GM23338 (cell line): ENCODE measurements at regions not wholly inside any gene's neighbourhood (a gene's known extent, or its start where the extent isn't known, plus 50 kb on each side); places are given as distances from the start of the nearest gene placed in this dataset.

Source experiments
- ATAC-seq: fragments of 200-7000 bp; cut with Tn5 transposase; 3 replicates; pipeline ENCODE4 v1.9.1; 2020
- DNase-seq: peaks from one replicate; pipeline ENCODE4 v3.0.0-alpha.2; 2015; ENCODE audit warnings: low spot score
- H2AFZ ChIP-seq: fragments of 200-600 bp; sonication (generic); 2 replicates; pipeline ENCODE4 v1.8.0; 2016; ENCODE audit warnings: antibody characterized with exemption, mild to moderate bottlenecking, moderate library complexity
- H3F3A ChIP-seq: fragments of 200-600 bp; sonication (generic); replicated peaks from 2 replicates; pipeline ENCODE4 v1.8.0; 2017; ENCODE audit warnings: antibody characterized with exemption, mixed run types, low read depth
- H3K27ac ChIP-seq: fragments of 200-600 bp; sonication (generic); 2 replicates; pipeline ENCODE4 v1.6.1; 2016; ENCODE audit warnings: low read depth
- H3K27me3 ChIP-seq: fragments of 200-600 bp; sonication (generic); 2 replicates; pipeline ENCODE4 v1.8.0; 2016; ENCODE audit warnings: mild to moderate bottlenecking, mixed run types, moderate library complexity; ENCODE audit not compliant: insufficient read depth
- H3K36me3 ChIP-seq: fragments of 200-600 bp; sonication (generic); 2 replicates; pipeline ENCODE4 v1.8.0; 2016; ENCODE audit warnings: mild to moderate bottlenecking; ENCODE audit not compliant: insufficient read depth
- H3K4me1 ChIP-seq: fragments of 200-600 bp; sonication (generic); 2 replicates; pipeline ENCODE4 v1.8.0; 2016; ENCODE audit warnings: mild to moderate bottlenecking, moderate library complexity; ENCODE audit not compliant: insufficient read depth
- H3K4me2 ChIP-seq: fragments of 200-600 bp; sonication (generic); 2 replicates; pipeline ENCODE4 v1.7.1; 2017; ENCODE audit warnings: mixed run types
- H3K4me3 ChIP-seq: fragments of 200-600 bp; sonication (generic); 2 replicates; pipeline ENCODE4 v1.6.1; 2016; ENCODE audit warnings: mixed run types
- H3K79me2 ChIP-seq: fragments of 200-600 bp; sonication (generic); replicated peaks from 2 replicates; pipeline ENCODE4 v1.8.0; 2017; ENCODE audit warnings: mild to moderate bottlenecking; ENCODE audit not compliant: insufficient read depth
- H3K9me2 ChIP-seq: fragments of 200-600 bp; sonication (generic); 2 replicates; pipeline ENCODE4 v1.8.0; 2017; ENCODE audit not compliant: insufficient read depth
- H4K20me1 ChIP-seq: fragments of 200-600 bp; sonication (generic); replicated peaks from 2 replicates; pipeline ENCODE4 v1.8.0; 2017; ENCODE audit warnings: mild to moderate bottlenecking; ENCODE audit not compliant: insufficient read depth
- H3K27ac Mint-ChIP-seq: 2 replicates; pipeline ENCODE4 v1.8.0; 2020; ENCODE audit warnings: inconsistent platforms, mild to moderate bottlenecking, moderate library complexity, mixed read lengths
- H3K27me3 Mint-ChIP-seq: 3 replicates; pipeline ENCODE4 v1.8.0; 2022; ENCODE audit warnings: low read depth, mild to moderate bottlenecking, moderate library complexity, mixed read lengths, inconsistent platforms; ENCODE audit not compliant: insufficient read depth, poor library complexity
- H3K36me3 Mint-ChIP-seq: 3 replicates; pipeline ENCODE4 v1.8.0; 2021; ENCODE audit warnings: low read depth, mild to moderate bottlenecking, inconsistent platforms, moderate library complexity, mixed read lengths
- H3K4me1 Mint-ChIP-seq: 3 replicates; pipeline ENCODE4 v1.8.0; 2020; ENCODE audit warnings: mild to moderate bottlenecking, inconsistent platforms, mixed read lengths
- H3K4me3 Mint-ChIP-seq: 3 replicates; pipeline ENCODE4 v1.8.0; 2021; ENCODE audit warnings: moderate library complexity, mild to moderate bottlenecking, inconsistent platforms, mixed read lengths
- H3K9me3 Mint-ChIP-seq: 3 replicates; pipeline ENCODE4 v1.8.0; 2020; ENCODE audit warnings: moderate library complexity, mild to moderate bottlenecking, inconsistent platforms, mixed read lengths
- CREB1 ChIP-seq: fragments of 250-450 bp; sonication (Bioruptor Pico); IDR thresholded peaks from 2 replicates; pipeline ENCODE4 v1.5.0; 2020; ENCODE audit warnings: low read depth, mild to moderate bottlenecking, moderate library complexity
- EZH2 ChIP-seq: fragments of 200-600 bp; sonication (generic); IDR thresholded peaks from one replicate; pipeline ENCODE4 v1.8.0; 2017; ENCODE audit warnings: antibody characterized with exemption, mild to moderate bottlenecking, low read depth; ENCODE audit not compliant: unreplicated experiment
- EZH2phosphoT487 ChIP-seq: fragments of 200-600 bp; sonication (generic); IDR thresholded peaks from one replicate; pipeline ENCODE4 v1.8.1; 2018; ENCODE audit warnings: antibody characterized with exemption; ENCODE audit not compliant: unreplicated experiment
- NANOG ChIP-seq: IDR thresholded peaks from 2 replicates; pipeline ENCODE4 v1.6.1; 2016; ENCODE audit warnings: antibody characterized with exemption, borderline replicate concordance
- POLR2AphosphoS5 ChIP-seq: IDR thresholded peaks from 2 replicates; pipeline ENCODE4 v1.6.1; 2016; ENCODE audit warnings: antibody characterized with exemption, low read depth
- STAT1 ChIP-seq: IDR thresholded peaks from one replicate; pipeline ENCODE4 v1.6.1; 2016; ENCODE audit warnings: antibody characterized with exemption; ENCODE audit not compliant: unreplicated experiment
- ZNF114 ChIP-seq: fragments of 250-450 bp; sonication (Bioruptor Pico); IDR thresholded peaks from 2 replicates; pipeline ENCODE4 v1.5.0; 2020; ENCODE audit warnings: mild to moderate bottlenecking, moderate library complexity
- ZNF331 ChIP-seq: fragments of 250-450 bp; sonication (Bioruptor Pico); IDR thresholded peaks from 2 replicates; pipeline ENCODE4 v1.5.0; 2020; ENCODE audit warnings: low read depth, mild to moderate bottlenecking, moderate library complexity
- TF ChIP-seq, protein P1 (sequence below): IDR thresholded peaks from 2 replicates; pipeline ENCODE4 v1.6.1; 2016; ENCODE audit warnings: antibody characterized with exemption
- TF ChIP-seq, protein P2 (sequence below), 2 experiments: fragments of 200-600 bp in 1 of 2; sonication (generic) in 1 of 2; conservative IDR thresholded peaks; 2 replicates each; pipeline versions ENCODE4 v1.5.1 to v1.6.1; 2016 to 2017; ENCODE audit warnings: antibody characterized with exemption in 2 of 2, low read depth in 2 of 2, mild to moderate bottlenecking in 2 of 2, moderate library complexity in 1 of 2
- TF ChIP-seq, protein P3 (sequence below): IDR thresholded peaks from one replicate; pipeline ENCODE4 v1.6.1; 2018; ENCODE audit warnings: antibody characterized with exemption; ENCODE audit not compliant: unreplicated experiment

DNA sequence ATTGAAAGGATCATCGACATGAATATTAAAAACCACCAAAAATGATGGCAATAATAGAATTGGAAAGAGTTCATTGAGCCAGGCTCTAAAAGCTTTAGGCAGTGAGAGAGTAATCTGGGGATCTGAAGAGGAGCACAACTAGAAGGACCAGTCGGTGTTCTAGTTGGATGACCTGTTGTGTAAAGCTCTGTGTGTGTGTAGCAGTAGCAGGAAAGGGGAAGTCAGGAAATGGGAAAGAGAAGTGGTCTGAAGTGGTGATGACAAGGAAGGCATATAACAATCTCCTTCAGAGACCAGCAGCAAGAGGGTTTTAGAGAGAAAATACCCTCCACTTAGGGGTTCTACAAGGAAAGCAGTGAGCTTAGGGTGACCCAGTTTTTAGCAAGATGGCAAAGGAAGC lies 539.2 kb downstream of the HTR7 start:
- Mint-ChIP-seq H3K27ac (peak overlapping the region; percentile 41; the same call in 1 of the 2 replicates), H3K27me3 (peaks cover 2% of the 10 kb centered on the region), H3K4me3 (no peak overlapping the region), H3K4me1 (peaks cover 27% of the 10 kb centered on the region), H3K9me3 (no peaks in the 10 kb centered on the region), H3K36me3 (no peaks in the 10 kb centered on the region)
- Histone ChIP-seq H3K27me3 (no peaks in the 10 kb centered on the region), H3F3A (no peaks in the 10 kb centered on the region), H3K4me2 (no peak overlapping the region), H3K79me2 (no peaks in the 10 kb centered on the region), H3K4me3 (no peak overlapping the region), H3K36me3 (no peaks in the 10 kb centered on the region), H3K9me2 (no peaks in the 10 kb centered on the region; the same call in 1 of the 2 replicates), H2AFZ (no peak overlapping the region; the same call in 1 of the 2 replicates), H3K27ac (no peak overlapping the region), H4K20me1 (no peaks in the 10 kb centered on the region), H3K4me1 (0 out of 2 replicates have a peak, but pooled peaks cover 7% of the 10 kb centered on the region)
- TF ChIP-seq ZNF114 (CRISPR knock-in tag): no peak
- DNase-seq (no peak), ATAC-seq (no peak)

DNA sequence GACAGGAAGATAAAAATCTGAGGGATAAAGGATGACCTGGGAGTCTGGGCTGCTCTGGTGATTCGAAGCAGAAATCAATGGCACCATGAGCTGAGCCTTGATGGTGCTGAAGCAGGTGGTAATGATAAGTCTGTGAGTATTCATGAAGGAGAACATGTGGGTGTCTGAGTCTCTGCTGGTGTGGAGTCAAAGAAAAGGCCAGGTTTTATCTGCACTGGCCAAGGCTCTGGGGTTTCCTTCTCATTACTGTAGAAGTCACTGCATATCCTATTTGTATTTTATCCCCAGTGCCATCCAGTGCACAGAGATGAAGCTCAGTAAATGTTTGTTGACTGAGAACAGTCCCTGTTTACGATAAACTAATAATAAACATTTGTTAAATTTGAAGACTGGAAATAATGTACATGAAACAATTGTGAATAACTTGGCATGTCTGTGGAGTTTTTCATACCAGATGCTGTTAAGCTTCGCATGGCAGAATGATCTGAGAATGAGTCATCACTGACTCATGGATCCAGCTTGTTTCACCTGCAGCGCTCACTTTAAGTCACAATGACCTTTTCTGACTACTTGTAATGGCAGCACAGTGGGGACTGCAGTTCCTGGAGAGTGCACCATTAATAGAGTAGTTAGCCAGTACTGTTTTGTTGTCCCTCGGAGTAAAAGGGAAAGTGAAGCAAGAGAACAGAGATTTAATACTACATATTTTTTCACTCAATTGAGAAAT lies 538.5 kb downstream of the HTR7 start:
- peaks cover 27% of the 10 kb centered on the region for H3K4me1 Mint-ChIP-seq
- ATAC-seq: peak; percentile 98
- TF ChIP-seq, protein P1, sequence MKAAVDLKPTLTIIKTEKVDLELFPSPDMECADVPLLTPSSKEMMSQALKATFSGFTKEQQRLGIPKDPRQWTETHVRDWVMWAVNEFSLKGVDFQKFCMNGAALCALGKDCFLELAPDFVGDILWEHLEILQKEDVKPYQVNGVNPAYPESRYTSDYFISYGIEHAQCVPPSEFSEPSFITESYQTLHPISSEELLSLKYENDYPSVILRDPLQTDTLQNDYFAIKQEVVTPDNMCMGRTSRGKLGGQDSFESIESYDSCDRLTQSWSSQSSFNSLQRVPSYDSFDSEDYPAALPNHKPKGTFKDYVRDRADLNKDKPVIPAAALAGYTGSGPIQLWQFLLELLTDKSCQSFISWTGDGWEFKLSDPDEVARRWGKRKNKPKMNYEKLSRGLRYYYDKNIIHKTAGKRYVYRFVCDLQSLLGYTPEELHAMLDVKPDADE: no peak
- no peak for TF ChIP-seq STAT1
- TF ChIP-seq CREB1: peak; percentile 75
- TF ChIP-seq ZNF114 (CRISPR knock-in tag): 0 out of 2 replicates have a peak, but pooled peaks have one; percentile 47
- TF ChIP-seq, protein P2, sequence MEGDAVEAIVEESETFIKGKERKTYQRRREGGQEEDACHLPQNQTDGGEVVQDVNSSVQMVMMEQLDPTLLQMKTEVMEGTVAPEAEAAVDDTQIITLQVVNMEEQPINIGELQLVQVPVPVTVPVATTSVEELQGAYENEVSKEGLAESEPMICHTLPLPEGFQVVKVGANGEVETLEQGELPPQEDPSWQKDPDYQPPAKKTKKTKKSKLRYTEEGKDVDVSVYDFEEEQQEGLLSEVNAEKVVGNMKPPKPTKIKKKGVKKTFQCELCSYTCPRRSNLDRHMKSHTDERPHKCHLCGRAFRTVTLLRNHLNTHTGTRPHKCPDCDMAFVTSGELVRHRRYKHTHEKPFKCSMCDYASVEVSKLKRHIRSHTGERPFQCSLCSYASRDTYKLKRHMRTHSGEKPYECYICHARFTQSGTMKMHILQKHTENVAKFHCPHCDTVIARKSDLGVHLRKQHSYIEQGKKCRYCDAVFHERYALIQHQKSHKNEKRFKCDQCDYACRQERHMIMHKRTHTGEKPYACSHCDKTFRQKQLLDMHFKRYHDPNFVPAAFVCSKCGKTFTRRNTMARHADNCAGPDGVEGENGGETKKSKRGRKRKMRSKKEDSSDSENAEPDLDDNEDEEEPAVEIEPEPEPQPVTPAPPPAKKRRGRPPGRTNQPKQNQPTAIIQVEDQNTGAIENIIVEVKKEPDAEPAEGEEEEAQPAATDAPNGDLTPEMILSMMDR (conservative IDR thresholded peaks at IDR 0.05; ENCODE audit: low read depth in 2 of 2): no peak
- no peak for TF ChIP-seq EZH2
- TF ChIP-seq ZNF331 (CRISPR knock-in tag): no peak
- TF ChIP-seq, protein P3, sequence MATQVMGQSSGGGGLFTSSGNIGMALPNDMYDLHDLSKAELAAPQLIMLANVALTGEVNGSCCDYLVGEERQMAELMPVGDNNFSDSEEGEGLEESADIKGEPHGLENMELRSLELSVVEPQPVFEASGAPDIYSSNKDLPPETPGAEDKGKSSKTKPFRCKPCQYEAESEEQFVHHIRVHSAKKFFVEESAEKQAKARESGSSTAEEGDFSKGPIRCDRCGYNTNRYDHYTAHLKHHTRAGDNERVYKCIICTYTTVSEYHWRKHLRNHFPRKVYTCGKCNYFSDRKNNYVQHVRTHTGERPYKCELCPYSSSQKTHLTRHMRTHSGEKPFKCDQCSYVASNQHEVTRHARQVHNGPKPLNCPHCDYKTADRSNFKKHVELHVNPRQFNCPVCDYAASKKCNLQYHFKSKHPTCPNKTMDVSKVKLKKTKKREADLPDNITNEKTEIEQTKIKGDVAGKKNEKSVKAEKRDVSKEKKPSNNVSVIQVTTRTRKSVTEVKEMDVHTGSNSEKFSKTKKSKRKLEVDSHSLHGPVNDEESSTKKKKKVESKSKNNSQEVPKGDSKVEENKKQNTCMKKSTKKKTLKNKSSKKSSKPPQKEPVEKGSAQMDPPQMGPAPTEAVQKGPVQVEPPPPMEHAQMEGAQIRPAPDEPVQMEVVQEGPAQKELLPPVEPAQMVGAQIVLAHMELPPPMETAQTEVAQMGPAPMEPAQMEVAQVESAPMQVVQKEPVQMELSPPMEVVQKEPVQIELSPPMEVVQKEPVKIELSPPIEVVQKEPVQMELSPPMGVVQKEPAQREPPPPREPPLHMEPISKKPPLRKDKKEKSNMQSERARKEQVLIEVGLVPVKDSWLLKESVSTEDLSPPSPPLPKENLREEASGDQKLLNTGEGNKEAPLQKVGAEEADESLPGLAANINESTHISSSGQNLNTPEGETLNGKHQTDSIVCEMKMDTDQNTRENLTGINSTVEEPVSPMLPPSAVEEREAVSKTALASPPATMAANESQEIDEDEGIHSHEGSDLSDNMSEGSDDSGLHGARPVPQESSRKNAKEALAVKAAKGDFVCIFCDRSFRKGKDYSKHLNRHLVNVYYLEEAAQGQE: no peak
- no peak for TF ChIP-seq EZH2phosphoT487
- TF ChIP-seq POLR2AphosphoS5: no peak
- no peak for TF ChIP-seq NANOG

More for the DNA sequence above, 538.5 kb downstream of the HTR7 start:
- no peak overlapping the region for H3K4me3 Mint-ChIP-seq
- no peaks in the 10 kb centered on the region for H3K27me3 ChIP-seq
- no peaks in the 10 kb centered on the region for H3K79me2 ChIP-seq
- peaks cover 2% of the 10 kb centered on the region for H3K27me3 Mint-ChIP-seq
- no peaks in the 10 kb centered on the region for H3F3A ChIP-seq
- no peaks in the 10 kb centered on the region for H3K36me3 ChIP-seq
- no peaks in the 10 kb centered on the region; the same call in 1 of the 2 replicates for H3K9me2 ChIP-seq
- 0 out of 2 replicates have a peak, but pooled peaks cover 7% of the 10 kb centered on the region for H3K4me1 ChIP-seq
- no peak overlapping the region for H3K27ac ChIP-seq
- no peak overlapping the region for H3K4me3 ChIP-seq
- no peaks in the 10 kb centered on the region for H3K36me3 Mint-ChIP-seq
- H3K9me3 Mint-ChIP-seq: no peaks in the 10 kb centered on the region
- H4K20me1 ChIP-seq: no peaks in the 10 kb centered on the region
- no peak overlapping the region; the same call in 1 of the 2 replicates for H2AFZ ChIP-seq
- peak overlapping the region; percentile 41 for H3K27ac Mint-ChIP-seq
- peak; percentile 58 for DNase-seq
- H3K4me2 ChIP-seq: no peak overlapping the region
